ENCODE measurements at regions not wholly inside any gene's neighbourhood (a gene's known extent, or its start where the extent isn't known, plus 50 kb on each side); places are given as distances from the start of the nearest gene placed in this dataset.

GRCh38 chr2:117714110-117714509 lies 100.4 kb upstream of the DDX18 start:
- POLR2A ChIA-PET: no interaction called here
- Histone ChIP-seq H3K27me3 (ENCODE audit: control insufficient read depth, insufficient read depth, low read length) (no peaks in the 10 kb centered on the region), H3K9me3 (ENCODE audit: control insufficient read depth, insufficient read depth, low read length) (peaks cover 4% of the 10 kb centered on the region; the same call in 1 of the 2 replicates), H3K27ac (ENCODE audit: low read depth, low read length) (no peak overlapping the region), H3K4me3 (ENCODE audit: low read depth, low read length) (no peak overlapping the region)
- CTCF ChIA-PET: no interaction called here
- DNase-seq (ENCODE audit: low read depth, low spot score): no peak
- TF ChIP-seq CTCF (IDR thresholded peaks at IDR 0.05; ENCODE audit: low read depth, low read length): no peak

- H3K9me3 ChIP-seq (ENCODE audit: control insufficient read depth, insufficient read depth, low read length): peaks cover 5% of the 10 kb centered on the region; the same call in 1 of the 2 replicates
- CTCF ChIA-PET: no interaction called here
- no peaks in the 10 kb centered on the region for H3K27me3 ChIP-seq (ENCODE audit: control insufficient read depth, insufficient read depth, low read length)
- no peak overlapping the region for H3K27ac ChIP-seq (ENCODE audit: low read depth, low read length)
- H3K4me3 ChIP-seq (ENCODE audit: low read depth, low read length): no peak overlapping the region
- POLR2A ChIA-PET: no interaction called here
- no peak for TF ChIP-seq CTCF (IDR thresholded peaks at IDR 0.05; ENCODE audit: low read depth, low read length)
- DNase-seq (ENCODE audit: low read depth, low spot score): no peak
Measured at GRCh38 chr2:117714745-117715417, 99.6 kb upstream of the DDX18 start.

GRCh38 chr2:117716505-117716904 lies 98.0 kb upstream of the DDX18 start:
- ChIA-PET POLR2A (no interaction called here), CTCF (no interaction called here)
- Histone ChIP-seq H3K27me3 (ENCODE audit: control insufficient read depth, insufficient read depth, low read length) (no peaks in the 10 kb centered on the region), H3K9me3 (ENCODE audit: control insufficient read depth, insufficient read depth, low read length) (peaks cover 9% of the 10 kb centered on the region; the same call in 1 of the 2 replicates), H3K4me3 (ENCODE audit: low read depth, low read length) (no peak overlapping the region), H3K27ac (ENCODE audit: low read depth, low read length) (no peak overlapping the region)
- DNase-seq (ENCODE audit: low read depth, low spot score): no peak
- TF ChIP-seq CTCF (IDR thresholded peaks at IDR 0.05; ENCODE audit: low read depth, low read length): no peak

GRCh38 chr2:117717072-117717471 lies 97.4 kb upstream of the DDX18 start:
- ChIA-PET POLR2A (no interaction called here), CTCF (no interaction called here)

GRCh38 chr2:117718048-117718447 lies 96.4 kb upstream of the DDX18 start:
- ChIA-PET POLR2A (no interaction called here), CTCF (no interaction called here)
- no peak for TF ChIP-seq CTCF (IDR thresholded peaks at IDR 0.05; ENCODE audit: low read depth, low read length)
- peaks cover 6% of the 10 kb centered on the region for H3K9me3 ChIP-seq (ENCODE audit: control insufficient read depth, insufficient read depth, low read length)
- H3K27ac ChIP-seq (ENCODE audit: low read depth, low read length): no peak overlapping the region
- H3K4me3 ChIP-seq (ENCODE audit: low read depth, low read length): no peak overlapping the region
- H3K27me3 ChIP-seq (ENCODE audit: control insufficient read depth, insufficient read depth, low read length): no peaks in the 10 kb centered on the region
- no peak for DNase-seq (ENCODE audit: low read depth, low spot score)

More at GRCh38 chr2:117717072-117717471, 97.4 kb upstream of the DDX18 start:
- H3K27me3 ChIP-seq (ENCODE audit: control insufficient read depth, insufficient read depth, low read length): no peaks in the 10 kb centered on the region
- no peak overlapping the region for H3K27ac ChIP-seq (ENCODE audit: low read depth, low read length)
- no peak overlapping the region for H3K4me3 ChIP-seq (ENCODE audit: low read depth, low read length)
- no peak for TF ChIP-seq CTCF (IDR thresholded peaks at IDR 0.05; ENCODE audit: low read depth, low read length)
- peaks cover 8% of the 10 kb centered on the region for H3K9me3 ChIP-seq (ENCODE audit: control insufficient read depth, insufficient read depth, low read length)
- no peak for DNase-seq (ENCODE audit: low read depth, low spot score)

Measured in AG04450 (cell line).